ENCODE measurements at regions not wholly inside any gene's neighbourhood (a gene's known extent, or its start where the extent isn't known, plus 50 kb on each side); places are given as distances from the start of the nearest gene placed in this dataset.

GRCh38 chr2:117057016-117057415 lies 757.5 kb upstream of the DDX18 start:
- TF ChIP-seq, protein P1, sequence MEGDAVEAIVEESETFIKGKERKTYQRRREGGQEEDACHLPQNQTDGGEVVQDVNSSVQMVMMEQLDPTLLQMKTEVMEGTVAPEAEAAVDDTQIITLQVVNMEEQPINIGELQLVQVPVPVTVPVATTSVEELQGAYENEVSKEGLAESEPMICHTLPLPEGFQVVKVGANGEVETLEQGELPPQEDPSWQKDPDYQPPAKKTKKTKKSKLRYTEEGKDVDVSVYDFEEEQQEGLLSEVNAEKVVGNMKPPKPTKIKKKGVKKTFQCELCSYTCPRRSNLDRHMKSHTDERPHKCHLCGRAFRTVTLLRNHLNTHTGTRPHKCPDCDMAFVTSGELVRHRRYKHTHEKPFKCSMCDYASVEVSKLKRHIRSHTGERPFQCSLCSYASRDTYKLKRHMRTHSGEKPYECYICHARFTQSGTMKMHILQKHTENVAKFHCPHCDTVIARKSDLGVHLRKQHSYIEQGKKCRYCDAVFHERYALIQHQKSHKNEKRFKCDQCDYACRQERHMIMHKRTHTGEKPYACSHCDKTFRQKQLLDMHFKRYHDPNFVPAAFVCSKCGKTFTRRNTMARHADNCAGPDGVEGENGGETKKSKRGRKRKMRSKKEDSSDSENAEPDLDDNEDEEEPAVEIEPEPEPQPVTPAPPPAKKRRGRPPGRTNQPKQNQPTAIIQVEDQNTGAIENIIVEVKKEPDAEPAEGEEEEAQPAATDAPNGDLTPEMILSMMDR (IDR thresholded peaks at IDR 0.05; ENCODE audit: borderline replicate concordance, control extremely low read depth, extremely low read depth, insufficient read depth, missing control alignments): no peak
- in situ Hi-C loops (cut with MboI; ENCODE audit: low sequenced_read_pairs, unreplicated experiment): no loop called here
- DNase-seq (ENCODE audit: low spot score): no peak

DNA sequence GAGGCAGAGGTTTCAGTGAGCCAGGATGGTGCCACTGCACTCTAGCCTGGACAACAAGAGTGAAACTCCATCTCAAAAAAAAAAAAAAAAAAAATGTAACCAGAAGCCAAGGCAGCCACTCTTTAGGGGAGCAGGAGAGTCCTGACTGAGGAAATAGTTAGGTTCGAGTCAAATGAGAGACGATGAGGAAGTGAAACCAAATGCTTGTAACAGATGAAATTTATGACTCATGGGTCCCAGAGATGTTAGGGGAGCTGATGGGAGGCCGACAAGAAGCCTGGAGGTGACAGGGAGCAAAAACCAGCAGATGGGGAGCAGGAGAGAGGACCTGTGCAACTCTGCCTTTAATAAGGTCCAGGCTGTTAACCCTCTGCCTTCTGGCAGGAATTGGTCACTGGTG lies 756.1 kb upstream of the DDX18 start:
- DNase-seq (ENCODE audit: low spot score): peak; percentile 15
- in situ Hi-C loops (cut with MboI; ENCODE audit: low sequenced_read_pairs, unreplicated experiment): no loop called here
- TF ChIP-seq, protein P1 (IDR thresholded peaks at IDR 0.05; ENCODE audit: borderline replicate concordance, control extremely low read depth, extremely low read depth, insufficient read depth, missing control alignments): no peak

DNA sequence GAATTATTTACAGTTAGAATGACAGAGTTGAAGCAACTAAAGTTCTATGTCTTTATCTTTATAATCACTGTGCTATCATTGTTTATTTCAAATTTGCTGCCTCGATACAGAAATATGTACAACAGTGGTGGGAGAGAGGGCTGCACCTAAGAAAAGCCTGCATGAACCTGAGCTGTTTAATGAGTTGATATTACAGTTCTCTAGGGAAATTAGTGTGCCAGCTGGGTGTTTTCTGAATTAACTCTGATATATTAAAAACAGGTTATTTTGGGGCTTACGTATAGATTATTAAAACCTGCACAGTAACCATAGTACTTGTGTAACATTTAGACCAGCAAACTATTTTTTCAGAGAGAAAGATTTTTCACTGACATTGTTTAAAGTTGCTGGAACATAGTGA lies 750.5 kb upstream of the DDX18 start:
- TF ChIP-seq, protein P1 (IDR thresholded peaks at IDR 0.05; ENCODE audit: borderline replicate concordance, control extremely low read depth, extremely low read depth, insufficient read depth, missing control alignments): no peak
- DNase-seq (ENCODE audit: low spot score): no peak
- in situ Hi-C loops (cut with MboI; ENCODE audit: low sequenced_read_pairs, unreplicated experiment): no loop called here

GRCh38 chr2:117065912-117066311 lies 748.6 kb upstream of the DDX18 start:
- DNase-seq (ENCODE audit: low spot score): no peak
- in situ Hi-C loops (cut with MboI; ENCODE audit: low sequenced_read_pairs, unreplicated experiment): no loop called here

GRCh38 chr2:117067900-117068299 lies 746.6 kb upstream of the DDX18 start:
- DNase-seq (ENCODE audit: low spot score): no peak
- TF ChIP-seq, protein P1 (IDR thresholded peaks at IDR 0.05; ENCODE audit: borderline replicate concordance, control extremely low read depth, extremely low read depth, insufficient read depth, missing control alignments): no peak
- in situ Hi-C loops (cut with MboI; ENCODE audit: low sequenced_read_pairs, unreplicated experiment): no loop called here

More at GRCh38 chr2:117065912-117066311, 748.6 kb upstream of the DDX18 start:
- TF ChIP-seq, protein P1 (IDR thresholded peaks at IDR 0.05; ENCODE audit: borderline replicate concordance, control extremely low read depth, extremely low read depth, insufficient read depth, missing control alignments): no peak

DNA sequence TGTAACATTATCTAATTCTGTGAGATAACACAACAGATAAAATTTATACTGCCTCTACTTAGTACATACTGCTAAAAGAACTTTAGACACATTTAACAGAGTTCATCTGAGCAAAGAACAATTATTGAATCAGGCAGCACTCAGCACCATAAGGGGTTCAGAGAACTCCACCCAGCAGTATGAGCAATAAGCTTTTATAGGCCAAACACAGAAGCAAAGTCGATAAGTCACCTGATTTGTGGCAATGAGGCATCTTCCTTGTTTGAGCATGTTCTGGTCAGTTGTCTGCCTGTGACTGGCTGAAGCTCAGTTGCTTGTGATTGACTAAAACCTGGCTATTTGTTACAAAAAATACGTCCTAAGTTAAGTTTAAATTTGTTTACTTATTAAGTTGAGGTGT lies 746.1 kb upstream of the DDX18 start:
- no peak for DNase-seq (ENCODE audit: low spot score)
- in situ Hi-C loops (cut with MboI; ENCODE audit: low sequenced_read_pairs, unreplicated experiment): no loop called here
- TF ChIP-seq, protein P1 (IDR thresholded peaks at IDR 0.05; ENCODE audit: borderline replicate concordance, control extremely low read depth, extremely low read depth, insufficient read depth, missing control alignments): no peak

Data from GM13976 (cell line).